ENCODE measurements at regions not wholly inside any gene's neighbourhood (a gene's known extent, or its start where the extent isn't known, plus 50 kb on each side); places are given as distances from the start of the nearest gene placed in this dataset.

- TF ChIP-seq POLR2AphosphoS5 (IDR thresholded peaks at IDR 0.05), result no peak
- no peak for TF ChIP-seq CTCF (IDR thresholded peaks at IDR 0.05)
- no peak for TF ChIP-seq POLR2A (IDR thresholded peaks at IDR 0.05)
- no peak for TF ChIP-seq EP300 (IDR thresholded peaks at IDR 0.05)
- Histone ChIP-seq H3K36me3 (no peaks in the 10 kb centered on the region), H3K27me3 (no peaks in the 10 kb centered on the region), H3K4me1 (peaks cover 0 to 12% (median 5%) of the 10 kb centered on the region in 4 donors), H3K4me3 (no peak overlapping the region), H3K27ac (no peak overlapping the region), H3K9me3 (no peaks in the 10 kb centered on the region)
- DNase-seq, result no peak
- intact Hi-C loops (cut with DNase I), result no loop called here
- WGBS, 2 donors, result 79 to 82% methylated on average over 3 of the region's 3 CpGs
Measured at GRCh38 chr5:107213025-107213424, 457.7 kb downstream of the EFNA5 start.

GRCh38 chr5:107211630-107212029 is 459.1 kb downstream of the EFNA5 start:
- Histone ChIP-seq H3K9me3 (no peaks in the 10 kb centered on the region), H3K27ac (no peak overlapping the region), H3K36me3 (no peaks in the 10 kb centered on the region), H3K4me1 (no peaks in the 10 kb centered on the region), H3K4me3 (no peak overlapping the region), H3K27me3 (no peaks in the 10 kb centered on the region)
- WGBS, 2 donors, result 78 to 81% methylated on average over 3 of the region's 3 CpGs
- TF ChIP-seq POLR2AphosphoS5 (IDR thresholded peaks at IDR 0.05) (no peak), EP300 (IDR thresholded peaks at IDR 0.05) (no peak), POLR2A (IDR thresholded peaks at IDR 0.05) (no peak), CTCF (IDR thresholded peaks at IDR 0.05) (no peak)
- DNase-seq, result no peak
- intact Hi-C loops (cut with DNase I), result no loop called here

GRCh38 chr5:107208867-107209266 is 461.9 kb downstream of the EFNA5 start:
- TF ChIP-seq POLR2A (IDR thresholded peaks at IDR 0.05) (no peak), POLR2AphosphoS5 (IDR thresholded peaks at IDR 0.05) (no peak), EP300 (IDR thresholded peaks at IDR 0.05) (no peak), CTCF (IDR thresholded peaks at IDR 0.05) (no peak)
- Histone ChIP-seq H3K4me3 (no peak overlapping the region), H3K9me3 (no peaks in the 10 kb centered on the region), H3K27ac (no peak overlapping the region), H3K4me1 (no peaks in the 10 kb centered on the region), H3K27me3 (no peaks in the 10 kb centered on the region), H3K36me3 (no peaks in the 10 kb centered on the region)
- 89 to 91% methylated on average over 3 of the region's 3 CpGs for WGBS, 2 donors
- intact Hi-C loops (cut with DNase I), result no loop called here
- no peak for DNase-seq

GRCh38 chr5:107204413-107204812 is 466.3 kb downstream of the EFNA5 start:
- no peaks in the 10 kb centered on the region for H3K27me3 ChIP-seq

More at GRCh38 chr5:107204413-107204812, 466.3 kb downstream of the EFNA5 start:
- intact Hi-C loops (cut with DNase I), result no loop called here
- TF ChIP-seq EP300 (IDR thresholded peaks at IDR 0.05), result no peak
- TF ChIP-seq POLR2A (IDR thresholded peaks at IDR 0.05), result no peak
- no peak for TF ChIP-seq POLR2AphosphoS5 (IDR thresholded peaks at IDR 0.05)
- no peak for TF ChIP-seq CTCF (IDR thresholded peaks at IDR 0.05)
- Histone ChIP-seq H3K4me3 (no peak overlapping the region), H3K9me3 (no peaks in the 10 kb centered on the region), H3K36me3 (no peaks in the 10 kb centered on the region), H3K27ac (no peak overlapping the region), H3K4me1 (no peaks in the 10 kb centered on the region)
- no peak for DNase-seq
- 85 to 86% methylated on average over 5 of the region's 5 CpGs for WGBS, 2 donors

Measured in sigmoid colon (tissue), 6 donors.